NCI-H526 treated with DMSO at 0.1 percent for 48 hours (cell line): ENCODE measurements at regions not wholly inside any gene's neighbourhood (a gene's known extent, or its start where the extent isn't known, plus 50 kb on each side); places are given as distances from the start of the nearest gene placed in this dataset.
"Not testable (repeated sequence)": the region's sequence is repeated elsewhere in the genome, so short reads cannot be mapped to it uniquely, and the experiment has no call there.

Source experiments
- DNase-seq: peaks from one replicate; lab custom pipeline; 2025; lab: John Stamatoyannopoulos, UW

GRCh38 chr4:111136438-111136837 lies 513.6 kb upstream of the PITX2 start:
- DNase-seq = no peak

GRCh38 chr4:111136967-111137366 lies 514.1 kb upstream of the PITX2 start:
- no peak for DNase-seq

GRCh38 chr4:111143510-111143909 lies 520.6 kb upstream of the PITX2 start:
- DNase-seq = no peak

- no peak for DNase-seq
Measured at GRCh38 chr4:111154934-111155333, 532.1 kb upstream of the PITX2 start.

GRCh38 chr4:111164556-111164955 lies 541.7 kb upstream of the PITX2 start:
- not testable (repeated sequence) for DNase-seq

GRCh38 chr4:111174331-111174730 lies 551.5 kb upstream of the PITX2 start:
- no peak for DNase-seq

- no peak for DNase-seq
Measured at GRCh38 chr4:111178231-111178630, 555.4 kb upstream of the PITX2 start.

- no peak for DNase-seq
Measured at GRCh38 chr4:111187108-111187507, 564.2 kb upstream of the PITX2 start.

- no peak for DNase-seq
Measured at GRCh38 chr4:111198446-111198845, 575.6 kb upstream of the PITX2 start.

GRCh38 chr4:111204797-111205196 lies 581.9 kb upstream of the PITX2 start:
- no peak for DNase-seq

GRCh38 chr4:111208970-111209369 lies 586.1 kb upstream of the PITX2 start:
- no peak for DNase-seq

GRCh38 chr4:111209706-111210105 lies 586.8 kb upstream of the PITX2 start:
- DNase-seq = no peak

GRCh38 chr4:111210595-111210994 lies 587.7 kb upstream of the PITX2 start:
- no peak for DNase-seq

GRCh38 chr4:111213531-111213930 lies 590.7 kb upstream of the PITX2 start:
- no peak for DNase-seq

- no peak for DNase-seq
Measured at GRCh38 chr4:111214371-111214770, 591.5 kb upstream of the PITX2 start.

GRCh38 chr4:111215755-111216154 lies 592.9 kb upstream of the PITX2 start:
- DNase-seq = no peak

- no peak for DNase-seq
Measured at GRCh38 chr4:111216791-111217190, 593.9 kb upstream of the PITX2 start.

GRCh38 chr4:111221371-111221770 lies 598.5 kb upstream of the PITX2 start:
- DNase-seq = no peak

- no peak for DNase-seq
Measured at GRCh38 chr4:111228396-111228795, 605.5 kb upstream of the PITX2 start.

- no peak for DNase-seq
Measured at GRCh38 chr4:111228874-111229273, 606.0 kb upstream of the PITX2 start.

- DNase-seq = no peak
Measured at GRCh38 chr4:111230265-111230664, 607.4 kb upstream of the PITX2 start.

- DNase-seq = no peak
Measured at GRCh38 chr4:111231281-111231680, 608.4 kb upstream of the PITX2 start.

- DNase-seq = no peak
Measured at GRCh38 chr4:111234939-111235338, 612.1 kb upstream of the PITX2 start.

GRCh38 chr4:111263836-111264235 lies 641.0 kb upstream of the PITX2 start:
- DNase-seq = no peak

- no peak for DNase-seq
Measured at GRCh38 chr4:111266937-111267336, 644.1 kb upstream of the PITX2 start.
